ENCODE measurements at regions not wholly inside any gene's neighbourhood (a gene's known extent, or its start where the extent isn't known, plus 50 kb on each side); places are given as distances from the start of the nearest gene placed in this dataset.

DNA sequence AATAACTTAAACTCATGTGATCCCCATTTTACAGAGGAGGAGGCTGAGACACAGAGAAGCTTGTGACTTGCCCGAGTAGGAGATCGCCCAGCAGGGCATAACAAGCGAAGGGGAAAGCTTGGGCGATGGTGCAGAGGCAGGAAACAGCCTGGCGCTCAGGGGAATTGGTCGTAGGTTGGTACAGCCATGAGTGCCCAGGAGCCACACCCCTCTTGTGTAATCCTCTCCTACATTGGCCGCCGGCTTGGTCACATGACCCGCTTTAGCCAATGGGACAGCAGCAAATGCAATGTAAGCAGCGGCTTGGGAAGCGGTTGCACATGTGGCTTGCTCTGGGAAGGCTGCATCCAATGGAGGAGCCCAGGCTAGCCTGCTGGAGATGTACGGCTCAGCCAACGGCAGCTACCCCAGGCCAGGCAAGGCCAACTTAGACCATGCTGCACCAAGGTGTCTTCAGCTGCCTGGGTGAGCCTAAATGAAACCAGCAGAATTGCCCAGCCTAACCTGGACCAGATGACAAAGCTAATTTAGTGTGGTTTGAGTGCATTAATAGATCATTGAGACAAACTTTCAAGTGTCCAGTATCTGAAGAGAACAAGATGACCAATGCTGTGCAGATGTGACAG, 50.3 kb upstream of the SLC6A6 start:
- no peak overlapping the region for H3K27ac ChIP-seq
- no peak overlapping the region for H3K4me3 ChIP-seq

Measured in skin epidermis (tissue), 12 donors.